Stimulated activated naive B cell treated with anti-CD40 and anti-IgM and Interleukin-4, amounts not matched to agents 10 μg/mL and 1 μg/mL and 100 μg/mL, for 72 hours (primary cell): ENCODE measurements at regions not wholly inside any gene's neighbourhood (a gene's known extent, or its start where the extent isn't known, plus 50 kb on each side); places are given as distances from the start of the nearest gene placed in this dataset.

Source experiments
- ATAC-seq, 2 donors: fragments of 150-1000 bp; cut with Tn5 transposase; replicated peaks; 2 replicates each; pipeline ENCODE4 v1.10.0; 2021; ENCODE audit warnings: moderate library complexity in 1 of 2
- DNase-seq: peaks from one replicate; pipeline ENCODE4 v3.0.0; 2021
- H3K27ac Mint-ChIP-seq: one replicate; pipeline ENCODE4 v1.8.0; 2022; ENCODE audit warnings: mild to moderate bottlenecking, mixed read lengths
- H3K27me3 Mint-ChIP-seq, 2 donors: one replicate each; pipeline ENCODE4 v1.8.0; 2022; ENCODE audit warnings: mixed read lengths in 2 of 2
- H3K36me3 Mint-ChIP-seq, 2 donors: one replicate each; pipeline ENCODE4 v1.8.0; 2022; ENCODE audit warnings: mixed read lengths in 2 of 2, mild to moderate bottlenecking in 1 of 2
- H3K4me1 Mint-ChIP-seq, 2 donors: one replicate each; pipeline ENCODE4 v1.8.0; 2022; ENCODE audit warnings: mixed read lengths in 2 of 2, mild to moderate bottlenecking in 1 of 2
- H3K4me3 Mint-ChIP-seq, 2 donors: one replicate each; pipeline ENCODE4 v1.8.0; 2022; ENCODE audit warnings: mild to moderate bottlenecking in 2 of 2, mixed read lengths in 2 of 2, moderate library complexity in 1 of 2
- H3K9me3 Mint-ChIP-seq, 2 donors: one replicate each; pipeline ENCODE4 v1.8.0; 2022; ENCODE audit warnings: mixed read lengths in 2 of 2, mild to moderate bottlenecking in 1 of 2

GRCh38 chr4:60155088-60155487 is 1045.0 kb upstream of the ADGRL3 start:
- no peak for ATAC-seq
- Mint-ChIP-seq H3K36me3 (no peaks in the 10 kb centered on the region), H3K27me3 (no peaks in the 10 kb centered on the region)

GRCh38 chr4:60173103-60173502 is 1027.0 kb upstream of the ADGRL3 start:
- Mint-ChIP-seq H3K4me1 (no peaks in the 10 kb centered on the region), H3K27ac (no peak overlapping the region), H3K4me3 (no peak overlapping the region), H3K9me3 (peaks cover 0 to 3% of the 10 kb centered on the region in 2 donors), H3K27me3 (no peaks in the 10 kb centered on the region), H3K36me3 (no peaks in the 10 kb centered on the region)
- ATAC-seq (no peak), DNase-seq (no peak)

More at GRCh38 chr4:60155088-60155487, 1045.0 kb upstream of the ADGRL3 start:
- no peak overlapping the region for H3K4me3 Mint-ChIP-seq
- DNase-seq: no peak
- no peaks in the 10 kb centered on the region for H3K4me1 Mint-ChIP-seq
- H3K9me3 Mint-ChIP-seq: peaks cover 5 to 11% of the 10 kb centered on the region in 2 donors
- no peak overlapping the region for H3K27ac Mint-ChIP-seq

GRCh38 chr4:60173718-60174117 is 1026.4 kb upstream of the ADGRL3 start:
- Mint-ChIP-seq H3K9me3 (peaks cover 0 to 3% of the 10 kb centered on the region in 2 donors), H3K4me1 (no peaks in the 10 kb centered on the region), H3K27ac (no peak overlapping the region), H3K4me3 (no peak overlapping the region), H3K36me3 (no peaks in the 10 kb centered on the region), H3K27me3 (no peaks in the 10 kb centered on the region)
- DNase-seq: no peak
- ATAC-seq: no peak

GRCh38 chr4:60175241-60175640 is 1024.9 kb upstream of the ADGRL3 start:
- Mint-ChIP-seq H3K9me3 (peaks cover 0 to 3% of the 10 kb centered on the region in 2 donors), H3K4me3 (no peak overlapping the region), H3K27me3 (no peaks in the 10 kb centered on the region), H3K36me3 (no peaks in the 10 kb centered on the region), H3K27ac (no peak overlapping the region), H3K4me1 (no peaks in the 10 kb centered on the region)
- DNase-seq: no peak
- no peak for ATAC-seq

DNA sequence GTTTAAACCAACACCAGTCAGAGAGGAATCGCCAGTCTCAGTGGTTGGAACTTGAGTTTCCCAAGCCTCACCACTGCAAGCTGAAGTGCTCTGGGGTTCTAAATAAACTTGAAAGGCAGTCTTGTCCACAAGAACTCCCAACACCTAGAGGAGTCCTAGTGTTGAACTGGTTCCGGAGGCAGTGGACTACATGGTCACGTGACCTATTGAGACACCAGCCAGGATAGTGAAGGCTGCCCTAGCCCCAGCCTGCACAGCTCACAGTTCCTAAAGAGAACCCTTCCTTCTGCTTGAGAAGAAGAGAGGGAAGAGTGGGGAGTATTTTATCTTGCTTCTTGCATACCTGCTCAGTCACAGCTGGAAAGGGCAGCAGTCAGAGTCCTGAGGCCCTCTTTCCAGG is 1012.7 kb upstream of the ADGRL3 start:
- no peak overlapping the region for H3K27ac Mint-ChIP-seq
- no peak overlapping the region for H3K4me3 Mint-ChIP-seq
- no peaks in the 10 kb centered on the region for H3K27me3 Mint-ChIP-seq
- H3K4me1 Mint-ChIP-seq: no peaks in the 10 kb centered on the region
- ATAC-seq (no peak), DNase-seq (no peak)
- peaks cover 4 to 10% of the 10 kb centered on the region in 2 donors for H3K9me3 Mint-ChIP-seq
- no peaks in the 10 kb centered on the region for H3K36me3 Mint-ChIP-seq

DNA sequence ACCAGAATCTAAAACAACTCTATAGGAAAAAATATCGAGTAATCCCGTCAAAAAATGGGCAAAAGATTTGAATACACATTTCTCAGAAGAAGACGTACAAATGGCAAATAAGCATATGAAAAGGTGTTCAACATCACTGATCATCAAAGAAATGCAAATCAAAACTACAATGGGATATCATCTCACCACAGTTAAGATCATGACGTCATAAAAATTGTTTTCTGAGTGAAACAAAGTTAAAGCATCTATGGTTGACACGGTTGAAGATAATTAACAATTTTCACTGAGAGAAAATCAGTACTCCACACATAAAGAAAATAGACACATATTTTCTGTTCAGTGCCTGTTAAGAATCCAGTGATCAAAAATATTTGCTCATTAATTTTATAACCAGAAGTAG is 1010.8 kb upstream of the ADGRL3 start:
- ATAC-seq (no peak), DNase-seq (no peak)
- no peaks in the 10 kb centered on the region for H3K4me1 Mint-ChIP-seq
- H3K27me3 Mint-ChIP-seq: no peaks in the 10 kb centered on the region
- no peaks in the 10 kb centered on the region for H3K36me3 Mint-ChIP-seq
- no peak overlapping the region for H3K4me3 Mint-ChIP-seq
- no peak overlapping the region for H3K27ac Mint-ChIP-seq
- peaks cover 6 to 10% of the 10 kb centered on the region in 2 donors for H3K9me3 Mint-ChIP-seq

GRCh38 chr4:60194214-60194613 is 1005.9 kb upstream of the ADGRL3 start:
- Mint-ChIP-seq H3K4me1 (no peaks in the 10 kb centered on the region), H3K27ac (no peak overlapping the region), H3K36me3 (no peaks in the 10 kb centered on the region), H3K9me3 (peaks cover 6 to 10% of the 10 kb centered on the region in 2 donors), H3K27me3 (no peaks in the 10 kb centered on the region), H3K4me3 (no peak overlapping the region)
- ATAC-seq (no peak), DNase-seq (no peak)

DNA sequence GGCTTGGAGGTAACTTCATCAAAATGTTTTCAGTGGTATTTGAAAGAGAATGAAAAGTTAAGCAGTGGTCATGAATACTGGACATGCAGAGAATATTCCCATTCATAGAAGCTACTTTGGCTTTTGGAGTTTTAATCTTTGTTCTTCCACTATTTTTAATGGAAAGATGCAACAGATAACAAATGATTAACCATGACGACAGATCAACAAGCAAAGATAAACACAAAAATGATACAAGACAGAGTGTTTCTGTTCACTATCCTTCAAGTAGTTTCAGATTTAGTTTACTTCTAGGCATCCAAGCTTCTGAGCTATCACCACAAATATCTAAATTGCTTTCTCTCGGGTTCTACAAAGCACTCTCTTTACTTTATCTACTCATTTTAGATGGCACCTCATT is 1004.9 kb upstream of the ADGRL3 start:
- Mint-ChIP-seq H3K27me3 (no peaks in the 10 kb centered on the region), H3K4me1 (no peaks in the 10 kb centered on the region), H3K27ac (no peak overlapping the region), H3K9me3 (peaks cover 6 to 10% of the 10 kb centered on the region in 2 donors), H3K4me3 (no peak overlapping the region), H3K36me3 (no peaks in the 10 kb centered on the region)
- DNase-seq (no peak), ATAC-seq (no peak)

GRCh38 chr4:60201052-60201673 is 999.0 kb upstream of the ADGRL3 start:
- H3K4me1 Mint-ChIP-seq: no peaks in the 10 kb centered on the region
- H3K4me3 Mint-ChIP-seq: no peak overlapping the region
- ATAC-seq (peak; percentile 51 to 62), DNase-seq (no peak)
- H3K9me3 Mint-ChIP-seq: no peaks in the 10 kb centered on the region
- no peaks in the 10 kb centered on the region for H3K36me3 Mint-ChIP-seq
- H3K27ac Mint-ChIP-seq: no peak overlapping the region
- no peaks in the 10 kb centered on the region for H3K27me3 Mint-ChIP-seq

- DNase-seq: no peak
- no peak overlapping the region for H3K27ac Mint-ChIP-seq
- no peaks in the 10 kb centered on the region for H3K36me3 Mint-ChIP-seq
- H3K4me1 Mint-ChIP-seq: no peaks in the 10 kb centered on the region
- H3K4me3 Mint-ChIP-seq: no peak overlapping the region
- H3K27me3 Mint-ChIP-seq: no peaks in the 10 kb centered on the region
- no peak for ATAC-seq
- H3K9me3 Mint-ChIP-seq: peaks cover 4 to 11% of the 10 kb centered on the region in 2 donors
These were observed 990.5 kb upstream of the ADGRL3 start for GRCh38 chr4:60209588-60209987.

GRCh38 chr4:60215906-60216305 is 984.2 kb upstream of the ADGRL3 start:
- H3K4me1 Mint-ChIP-seq: no peaks in the 10 kb centered on the region
- H3K4me3 Mint-ChIP-seq: no peak overlapping the region
- ATAC-seq (no peak), DNase-seq (no peak)
- no peak overlapping the region for H3K27ac Mint-ChIP-seq
- no peaks in the 10 kb centered on the region for H3K9me3 Mint-ChIP-seq
- no peaks in the 10 kb centered on the region for H3K36me3 Mint-ChIP-seq
- no peaks in the 10 kb centered on the region for H3K27me3 Mint-ChIP-seq

DNA sequence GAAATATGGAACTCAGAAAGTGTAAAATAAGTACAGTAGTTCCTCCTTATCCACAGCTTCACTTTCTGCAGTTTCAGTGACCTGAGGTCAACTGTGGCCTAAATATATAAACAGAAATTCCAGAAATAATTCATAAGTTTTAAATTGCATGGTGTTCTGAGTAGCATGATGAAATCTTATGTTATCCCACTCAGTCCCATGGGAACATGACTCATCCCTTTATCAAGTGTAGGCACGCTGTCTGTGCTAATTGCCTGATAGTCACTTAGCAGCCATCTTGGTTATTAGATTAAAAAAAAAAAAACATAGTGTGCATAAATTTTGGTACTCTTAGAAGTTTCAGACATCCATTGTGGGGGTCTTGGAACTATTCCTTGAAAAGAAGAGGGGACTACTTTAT is 983.4 kb upstream of the ADGRL3 start:
- Mint-ChIP-seq H3K9me3 (no peaks in the 10 kb centered on the region), H3K27ac (no peak overlapping the region), H3K4me1 (no peaks in the 10 kb centered on the region), H3K36me3 (no peaks in the 10 kb centered on the region), H3K27me3 (no peaks in the 10 kb centered on the region), H3K4me3 (no peak overlapping the region)
- ATAC-seq: no peak
- no peak for DNase-seq

GRCh38 chr4:60221866-60222265 is 978.3 kb upstream of the ADGRL3 start:
- Mint-ChIP-seq H3K36me3 (no peaks in the 10 kb centered on the region), H3K4me1 (no peaks in the 10 kb centered on the region), H3K9me3 (no peaks in the 10 kb centered on the region), H3K27me3 (no peaks in the 10 kb centered on the region), H3K4me3 (no peak overlapping the region), H3K27ac (no peak overlapping the region)
- ATAC-seq (no peak), DNase-seq (no peak)

DNA sequence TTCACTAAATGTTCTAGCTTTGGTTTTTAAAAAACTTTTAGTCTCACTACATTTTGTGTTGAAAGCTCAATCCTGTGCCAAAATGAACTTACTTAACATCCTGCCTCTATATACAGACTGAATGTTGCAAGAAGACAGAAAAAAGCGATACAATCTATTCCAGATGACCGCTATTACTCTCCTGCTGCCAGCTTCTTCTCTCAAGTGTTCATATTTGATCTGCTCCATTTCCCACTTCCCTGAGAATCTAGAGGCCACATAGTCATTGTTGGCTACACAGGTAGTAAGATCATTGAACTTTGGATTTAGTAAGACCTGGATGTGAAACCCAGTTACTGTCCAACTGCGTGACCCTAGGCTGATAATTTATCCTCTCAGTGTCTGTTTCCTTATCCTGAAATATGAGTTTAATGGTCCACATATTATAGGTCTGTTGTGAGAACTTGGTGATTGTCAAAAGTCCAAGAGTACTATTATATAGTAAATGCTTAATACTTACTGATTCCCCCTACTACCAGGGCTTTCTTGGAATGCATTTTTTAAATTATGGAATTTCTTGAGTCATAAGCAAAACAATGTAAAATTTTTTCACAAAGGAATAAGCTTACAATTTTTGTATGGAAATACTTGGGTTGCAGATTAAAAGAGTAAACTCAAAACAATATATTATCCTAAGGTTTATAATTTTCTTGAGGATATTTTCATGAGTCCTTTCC is 976.8 kb upstream of the ADGRL3 start:
- no peaks in the 10 kb centered on the region for H3K27me3 Mint-ChIP-seq
- H3K36me3 Mint-ChIP-seq: no peaks in the 10 kb centered on the region
- no peak overlapping the region for H3K4me3 Mint-ChIP-seq
- DNase-seq (no peak), ATAC-seq (no peak)
- no peak overlapping the region for H3K27ac Mint-ChIP-seq
- peaks cover 0 to 2% of the 10 kb centered on the region in 2 donors for H3K9me3 Mint-ChIP-seq
- H3K4me1 Mint-ChIP-seq: no peaks in the 10 kb centered on the region

DNA sequence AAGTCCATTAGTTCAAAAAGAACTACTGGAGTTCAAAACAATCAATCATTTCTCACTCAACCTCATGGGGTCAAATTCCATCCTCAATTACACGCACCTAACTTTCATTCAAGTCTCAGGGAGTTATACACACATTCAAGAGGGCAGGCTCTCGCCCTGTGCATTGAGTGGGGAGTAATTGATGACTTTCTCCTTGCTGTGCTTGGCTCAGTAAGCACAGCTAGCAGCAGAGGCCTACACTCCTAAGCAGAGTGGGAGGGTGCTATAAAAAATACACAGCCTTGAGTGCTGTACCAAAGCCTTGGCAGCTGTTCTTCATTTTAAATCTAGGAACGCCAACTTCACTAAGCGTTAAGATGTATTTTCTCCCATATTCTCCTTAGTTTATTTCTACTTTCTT is 958.3 kb upstream of the ADGRL3 start:
- Mint-ChIP-seq H3K36me3 (no peaks in the 10 kb centered on the region), H3K9me3 (peaks cover 0 to 5% of the 10 kb centered on the region in 2 donors), H3K27me3 (no peaks in the 10 kb centered on the region), H3K4me3 (no peak overlapping the region), H3K27ac (no peak overlapping the region), H3K4me1 (no peaks in the 10 kb centered on the region)
- ATAC-seq (no peak), DNase-seq (no peak)
